ENCODE measurements at regions not wholly inside any gene's neighbourhood (a gene's known extent, or its start where the extent isn't known, plus 50 kb on each side); places are given as distances from the start of the nearest gene placed in this dataset.

DNA sequence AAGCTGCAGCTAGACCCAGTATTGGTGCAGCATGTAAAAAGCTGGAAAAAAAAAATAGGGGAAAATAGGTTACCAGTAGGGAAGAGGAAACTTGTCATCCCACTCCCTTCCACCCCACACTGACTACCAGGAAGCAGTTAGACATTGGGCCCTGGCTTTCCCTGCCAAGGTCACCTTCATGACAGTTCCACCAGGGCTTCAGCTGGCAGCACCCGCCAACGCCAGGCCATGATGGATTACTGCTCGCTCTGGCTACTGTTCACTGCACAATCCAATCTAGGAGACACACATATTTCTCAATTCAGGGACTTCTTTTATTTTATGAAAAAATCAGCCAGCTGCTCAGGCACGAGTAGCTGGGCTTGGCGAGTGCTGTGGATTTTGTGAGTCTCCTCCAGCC is 127.7 kb downstream of the DMRTA2 start:
- DNase-seq (ENCODE audit: low spot score) = no peak

DNA sequence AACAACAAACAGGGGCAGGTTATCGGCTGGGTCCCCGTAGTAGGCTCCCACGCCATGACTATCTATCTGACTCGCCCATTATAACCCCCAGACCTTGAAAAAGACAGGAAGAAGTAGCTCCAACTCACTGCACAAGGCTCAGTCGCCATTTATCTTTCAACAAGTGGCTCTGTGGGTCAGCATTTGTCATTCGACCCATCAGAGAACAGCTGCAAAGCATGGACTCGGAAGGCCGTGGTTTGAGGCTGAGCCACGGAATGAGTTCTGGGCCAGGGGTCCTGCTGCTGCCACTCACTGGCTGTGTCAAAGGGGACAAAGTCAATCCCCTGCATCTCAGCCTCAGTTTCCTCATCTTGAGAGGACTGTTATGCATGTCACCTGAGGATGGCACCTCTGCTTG is 131.0 kb downstream of the DMRTA2 start:
- DNase-seq (ENCODE audit: low spot score) = no peak

DNA sequence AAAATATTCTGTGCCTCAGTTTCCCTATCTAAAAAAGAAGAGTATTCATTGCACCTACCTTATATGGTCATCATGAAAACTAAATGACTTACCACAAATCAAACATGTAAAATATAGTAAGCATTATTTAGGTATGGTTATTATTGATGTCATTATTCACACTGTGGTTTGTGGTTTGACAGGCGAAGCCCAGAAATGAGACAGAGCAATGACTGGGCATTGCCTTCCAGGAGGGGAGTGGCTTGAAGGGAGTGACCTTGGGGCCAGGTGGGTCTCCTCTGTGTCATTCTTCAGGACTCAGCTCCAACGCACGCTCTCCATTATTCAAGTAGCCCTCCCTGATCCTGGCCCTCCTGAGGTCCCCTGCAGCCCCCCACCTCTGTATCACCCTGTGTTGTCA is 133.7 kb downstream of the DMRTA2 start:
- no peak for DNase-seq (ENCODE audit: low spot score)

DNA sequence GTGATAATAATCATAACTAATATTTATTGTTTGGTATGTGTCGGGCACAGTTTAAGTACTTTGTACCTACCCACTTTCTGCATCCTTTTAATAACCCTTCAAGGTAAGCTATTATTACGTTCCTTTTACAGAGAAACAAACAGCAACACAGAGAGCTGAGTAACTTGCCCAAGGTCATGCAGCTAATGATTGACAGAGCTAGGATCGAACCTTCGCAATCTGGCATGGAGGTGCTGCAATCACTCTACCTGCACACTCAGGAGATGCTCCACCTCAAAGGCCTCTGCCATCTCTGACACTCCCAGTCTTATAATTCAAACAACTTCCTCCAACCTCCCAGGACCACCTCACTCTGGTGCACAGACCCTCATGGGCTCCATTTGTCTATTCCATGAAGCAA is 137.2 kb downstream of the DMRTA2 start:
- DNase-seq (ENCODE audit: low spot score) = no peak

DNA sequence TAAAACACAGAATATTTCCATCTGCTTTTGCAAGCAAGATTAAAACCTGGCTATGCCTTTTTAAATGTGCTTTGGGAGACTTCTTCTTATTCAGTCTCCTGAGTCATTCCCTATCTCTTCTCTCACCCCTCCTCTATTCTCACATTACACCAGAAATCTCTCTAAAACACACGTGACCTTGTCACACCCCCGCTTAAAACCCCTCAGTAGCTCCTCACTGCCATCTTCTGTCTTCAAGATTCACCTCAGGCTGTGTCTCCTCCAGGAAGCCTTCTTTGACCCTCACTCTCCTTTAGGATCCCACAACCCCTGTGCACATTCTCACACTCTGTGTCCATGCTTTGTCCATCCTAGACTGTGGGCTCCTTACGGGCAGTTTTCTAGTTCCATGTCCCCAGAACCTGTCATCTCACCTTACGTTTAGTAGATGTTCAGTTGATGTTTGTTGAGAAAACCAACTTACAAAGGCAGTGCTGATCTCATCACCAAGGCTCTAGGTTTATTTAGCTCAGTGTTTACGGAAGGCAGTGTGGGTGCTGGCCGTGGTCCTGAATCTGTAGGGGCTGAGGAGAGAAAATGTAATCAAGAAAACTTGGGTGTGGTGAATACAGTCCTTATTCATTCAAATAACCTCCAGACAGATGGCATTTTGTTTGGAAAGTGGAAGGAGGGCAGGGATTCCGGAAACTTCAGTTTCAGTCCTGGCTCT is 143.5 kb downstream of the DMRTA2 start:
- no peak for DNase-seq (ENCODE audit: low spot score)

DNA sequence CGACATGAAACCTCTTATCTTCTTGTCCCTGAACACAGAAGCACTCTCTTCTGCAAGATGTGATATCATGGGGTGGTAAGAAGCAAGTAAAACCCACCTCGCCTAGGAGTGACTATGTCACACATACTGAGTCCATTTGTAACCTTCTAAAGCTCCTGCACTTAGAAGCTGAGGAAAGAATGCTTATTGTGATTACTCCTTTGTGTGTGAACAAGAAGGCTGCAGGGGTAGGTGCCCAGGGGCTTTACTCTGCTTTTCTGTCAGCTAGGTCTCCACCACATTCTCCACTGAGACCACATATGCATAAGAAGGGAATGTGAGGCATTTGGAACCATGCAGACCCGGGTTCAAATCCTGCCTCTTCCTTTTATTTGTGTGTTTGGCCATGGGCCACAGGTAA is 144.3 kb downstream of the DMRTA2 start:
- no peak for DNase-seq (ENCODE audit: low spot score)

DNA sequence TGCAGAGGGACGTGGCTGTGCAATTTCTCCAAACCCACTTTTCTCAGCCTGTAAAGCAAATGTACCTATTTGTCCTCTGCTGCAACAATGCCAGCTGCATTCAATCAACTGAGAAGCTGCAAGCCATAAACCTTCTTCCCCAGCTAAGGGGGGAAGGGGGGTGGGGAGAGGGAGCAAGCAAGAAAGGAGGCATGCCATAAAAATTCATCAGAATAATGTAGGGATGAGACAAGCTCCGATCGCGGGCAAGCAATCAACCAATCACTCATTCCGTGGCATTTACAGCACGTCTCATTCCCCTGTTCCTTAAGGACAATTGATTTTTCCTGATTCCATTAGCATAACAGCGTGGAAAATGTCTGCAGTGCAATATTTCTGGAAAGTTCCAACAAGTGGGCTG is 144.8 kb downstream of the DMRTA2 start:
- DNase-seq (ENCODE audit: low spot score) = no peak

DNA sequence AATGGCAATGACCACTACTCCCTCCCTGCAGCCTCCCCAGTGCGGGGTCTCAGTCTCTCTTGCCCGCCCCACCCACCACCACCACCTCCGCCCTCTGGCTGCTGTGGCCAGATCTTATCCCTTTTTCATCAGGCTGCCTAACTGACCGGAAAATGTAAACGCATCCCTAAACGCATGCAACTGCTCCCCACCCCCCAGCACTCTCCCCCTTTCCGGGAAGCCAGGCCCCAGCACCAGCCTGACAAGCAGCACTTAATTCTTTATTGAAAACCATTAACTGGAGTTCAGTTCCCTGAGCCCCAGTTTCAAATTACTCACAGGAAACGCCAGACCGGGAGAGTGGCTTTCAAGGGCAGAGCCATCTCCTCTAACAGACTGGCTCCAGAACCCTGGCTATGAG is 147.7 kb downstream of the DMRTA2 start:
- DNase-seq (ENCODE audit: low spot score) = no peak

DNA sequence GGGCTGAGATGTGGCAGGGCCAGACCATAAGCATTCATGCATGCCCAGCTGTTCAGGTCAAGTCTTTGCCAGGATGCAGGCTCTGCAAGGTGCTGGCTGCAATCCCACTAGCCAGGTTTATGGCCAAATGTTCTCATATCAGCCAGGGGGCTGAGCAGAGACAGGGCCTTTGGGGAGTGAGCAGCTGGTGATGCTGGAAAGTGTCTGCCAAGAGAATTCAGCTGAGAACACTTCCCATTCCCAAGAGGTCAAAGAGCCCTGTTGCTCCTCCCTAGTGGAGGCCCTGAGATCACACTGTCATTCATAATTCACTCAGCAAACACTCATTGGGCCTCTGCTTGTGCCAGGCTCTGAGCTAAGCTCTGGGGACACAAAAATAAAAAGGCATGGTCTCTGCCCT is 150.3 kb downstream of the DMRTA2 start:
- DNase-seq (ENCODE audit: low spot score) = no peak

DNA sequence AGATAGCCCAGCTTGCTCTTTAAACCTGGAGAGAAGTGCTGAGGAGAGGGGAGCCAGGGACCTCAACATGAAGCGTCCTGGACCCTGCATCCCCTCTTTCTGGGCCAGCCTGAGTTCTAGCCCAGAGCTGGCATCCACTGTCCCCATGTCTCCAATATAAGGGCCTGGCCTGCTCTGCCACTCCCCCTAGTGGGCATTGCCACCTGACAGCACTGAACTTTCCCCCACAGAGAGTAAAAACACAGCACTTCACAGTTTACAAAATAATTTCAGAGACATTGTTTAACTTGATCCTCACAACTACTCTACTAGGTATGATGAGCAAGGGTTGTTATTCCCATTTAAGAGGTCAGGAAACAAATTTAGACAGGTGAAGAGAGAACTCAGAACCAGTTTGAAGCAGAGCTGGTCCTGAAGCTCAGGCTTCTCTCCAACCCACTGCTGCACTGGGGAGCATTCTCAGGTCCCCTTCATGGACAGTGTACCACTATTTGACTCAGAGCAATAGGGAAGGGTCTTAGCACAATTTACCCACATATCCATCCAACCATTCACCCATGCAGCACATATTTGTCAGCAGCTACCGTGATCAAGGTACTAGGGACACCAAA is 151.2 kb downstream of the DMRTA2 start:
- DNase-seq (ENCODE audit: low spot score) = no peak

DNA sequence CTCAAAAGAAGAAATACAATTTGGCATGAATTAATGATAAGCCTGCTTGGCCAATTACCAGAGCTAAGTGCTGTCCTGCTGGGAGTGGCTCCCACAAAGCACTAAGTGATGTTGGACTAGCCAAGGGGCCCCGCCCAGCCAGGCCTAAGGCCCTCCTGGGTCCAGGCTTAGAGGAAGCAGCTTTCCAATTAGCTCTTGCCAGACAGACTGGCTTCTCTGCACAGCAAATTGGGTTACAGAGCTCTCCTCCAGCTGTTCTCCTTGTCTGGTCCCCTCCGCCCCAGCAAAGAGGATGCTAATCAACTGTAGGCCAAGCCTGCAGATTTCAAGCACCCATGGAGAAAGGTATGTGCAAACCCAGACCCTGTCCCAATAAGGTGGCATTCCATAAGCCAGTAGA is 151.9 kb downstream of the DMRTA2 start:
- no peak for DNase-seq (ENCODE audit: low spot score)

DNA sequence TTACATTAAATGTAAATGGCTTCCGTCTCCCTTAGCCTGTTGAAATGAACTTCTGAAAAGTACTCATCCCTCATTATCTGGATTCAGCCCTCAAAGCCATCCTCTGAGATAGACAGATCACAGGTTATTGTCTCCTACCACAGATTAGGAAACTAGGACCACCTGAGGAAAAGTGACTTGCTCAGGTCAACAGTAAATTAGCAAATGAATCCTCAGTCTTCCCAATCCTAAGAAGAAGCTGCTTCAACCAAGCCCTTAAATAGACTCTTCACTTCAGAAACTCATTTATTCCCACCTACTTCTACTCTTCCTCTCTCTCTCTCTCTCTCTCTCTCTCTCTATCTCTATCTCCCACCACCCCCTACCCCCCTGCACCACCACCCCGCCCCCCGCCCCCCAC is 152.3 kb downstream of the DMRTA2 start:
- DNase-seq (ENCODE audit: low spot score) = no peak

DNA sequence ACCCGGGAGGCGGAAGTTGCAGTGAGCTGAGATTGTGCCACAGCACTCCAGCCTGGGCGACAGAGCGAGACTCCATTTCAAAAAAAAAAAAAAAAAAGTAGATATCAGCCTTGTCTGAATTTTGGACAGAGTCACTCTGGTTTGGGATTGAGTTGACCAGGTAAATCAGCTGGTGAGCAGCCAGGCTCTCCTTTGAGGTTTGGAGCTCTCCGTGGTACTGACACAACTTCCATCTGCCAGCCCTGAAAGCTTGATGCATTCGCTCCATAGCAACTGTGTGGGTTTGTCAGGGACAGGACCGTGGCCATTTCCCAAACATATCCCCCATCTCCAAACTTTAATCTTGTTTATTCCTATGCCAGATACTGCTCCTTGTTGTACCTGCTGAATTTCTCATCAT is 155.2 kb downstream of the DMRTA2 start:
- DNase-seq (ENCODE audit: low spot score) = no peak

DNA sequence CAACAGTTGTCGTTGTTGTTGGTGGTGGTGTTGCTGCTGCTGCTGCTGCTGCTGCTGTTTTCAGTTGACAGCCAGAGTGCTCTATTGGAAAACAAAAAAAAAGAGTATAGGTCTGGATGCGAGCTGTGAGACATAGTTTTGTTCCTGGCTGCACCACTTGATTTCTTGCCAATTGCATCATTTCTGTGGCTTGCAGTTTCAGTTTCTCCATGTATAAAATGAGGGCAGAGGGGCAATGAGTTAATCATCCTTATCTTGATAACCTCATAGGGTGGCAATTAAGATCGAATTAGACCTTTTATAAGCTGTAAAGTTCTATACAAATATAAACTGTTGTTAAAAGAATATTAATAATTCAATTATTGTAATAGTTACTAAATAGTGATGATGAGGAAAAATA is 156.7 kb downstream of the DMRTA2 start:
- no peak for DNase-seq (ENCODE audit: low spot score)

DNA sequence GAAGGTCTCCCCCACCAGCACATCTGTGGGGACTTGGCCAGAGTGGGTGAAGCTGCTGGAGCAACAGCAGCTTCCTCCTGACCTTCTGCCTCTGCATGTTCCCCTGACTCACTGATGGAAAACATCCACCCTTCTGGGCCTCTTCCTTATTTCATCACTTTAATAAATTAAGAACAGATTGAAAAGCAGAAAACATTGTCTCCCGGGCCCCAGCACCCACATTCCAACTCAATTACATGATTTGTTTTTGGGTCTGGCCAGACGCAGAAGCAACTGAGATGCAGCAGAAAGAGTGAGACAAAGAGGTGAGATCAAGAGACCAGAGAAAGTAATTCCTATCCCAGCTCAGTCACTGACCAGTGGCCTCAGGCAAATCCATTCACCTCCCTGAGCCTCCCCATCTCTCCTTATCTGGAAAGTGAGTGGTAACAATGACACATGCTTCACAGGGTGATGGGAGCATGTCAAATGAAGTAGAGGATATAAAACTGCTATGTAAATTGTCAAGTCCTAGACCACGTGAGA is 157.1 kb downstream of the ELAVL4 start:
- no peak for DNase-seq (ENCODE audit: low spot score)

DNA sequence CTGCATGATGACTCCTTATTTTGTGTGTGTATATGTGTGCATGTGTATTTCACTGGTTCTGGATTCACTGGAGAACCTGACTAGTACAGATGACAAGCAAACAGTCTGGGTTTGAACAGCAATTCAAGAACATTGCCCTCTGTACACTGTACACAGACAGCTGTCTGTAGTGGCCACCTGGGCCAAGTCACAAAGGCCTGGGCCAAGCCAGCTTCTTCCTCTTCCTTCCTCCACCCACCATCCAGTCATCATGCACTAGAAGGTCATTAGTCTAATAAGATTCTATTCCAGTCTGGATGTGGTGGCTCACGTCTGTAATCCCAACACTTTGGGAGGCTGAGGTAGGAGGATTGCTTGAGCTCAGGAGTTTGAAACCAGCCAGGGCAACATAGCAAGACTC is 155.9 kb downstream of the ELAVL4 start:
- no peak for DNase-seq (ENCODE audit: low spot score)

DNA sequence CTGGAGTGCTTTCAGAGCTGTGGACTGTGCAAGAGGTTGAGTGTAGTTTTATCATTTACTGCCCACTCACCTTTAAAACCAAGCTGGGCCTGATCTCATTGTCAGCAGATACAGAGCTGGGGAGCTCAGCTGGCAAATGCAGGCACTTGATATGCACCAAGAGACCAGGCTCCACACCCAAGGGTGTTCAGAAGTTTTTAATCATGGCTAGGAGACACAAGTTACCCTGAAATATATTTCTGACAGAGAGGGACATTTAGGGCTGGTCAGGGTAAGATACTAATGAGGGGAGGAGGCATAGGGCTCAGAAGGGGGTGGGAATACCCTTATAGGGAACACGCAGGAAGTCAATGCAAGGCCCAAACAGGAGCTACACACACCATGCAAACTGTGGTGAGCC is 153.7 kb downstream of the ELAVL4 start:
- no peak for DNase-seq (ENCODE audit: low spot score)

DNA sequence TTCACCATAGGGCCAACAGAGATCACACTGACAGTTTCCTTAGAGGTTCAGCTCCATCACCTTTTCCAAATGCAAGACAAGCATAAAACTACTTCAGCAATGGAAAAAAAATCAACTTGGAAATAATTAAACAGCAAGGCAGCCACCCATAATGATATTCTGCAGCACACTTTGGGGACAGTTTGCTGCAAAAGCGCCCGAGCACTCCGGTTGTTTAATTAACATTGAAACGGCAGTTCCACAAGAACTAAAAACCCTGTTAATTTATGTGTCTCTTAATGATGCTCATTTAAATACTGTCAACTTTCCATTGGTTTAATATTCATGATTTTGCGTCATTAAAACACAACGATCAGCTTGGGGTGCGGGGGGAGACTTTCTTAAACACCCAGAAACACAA is 153.2 kb downstream of the ELAVL4 start:
- DNase-seq (ENCODE audit: low spot score) = no peak

DNA sequence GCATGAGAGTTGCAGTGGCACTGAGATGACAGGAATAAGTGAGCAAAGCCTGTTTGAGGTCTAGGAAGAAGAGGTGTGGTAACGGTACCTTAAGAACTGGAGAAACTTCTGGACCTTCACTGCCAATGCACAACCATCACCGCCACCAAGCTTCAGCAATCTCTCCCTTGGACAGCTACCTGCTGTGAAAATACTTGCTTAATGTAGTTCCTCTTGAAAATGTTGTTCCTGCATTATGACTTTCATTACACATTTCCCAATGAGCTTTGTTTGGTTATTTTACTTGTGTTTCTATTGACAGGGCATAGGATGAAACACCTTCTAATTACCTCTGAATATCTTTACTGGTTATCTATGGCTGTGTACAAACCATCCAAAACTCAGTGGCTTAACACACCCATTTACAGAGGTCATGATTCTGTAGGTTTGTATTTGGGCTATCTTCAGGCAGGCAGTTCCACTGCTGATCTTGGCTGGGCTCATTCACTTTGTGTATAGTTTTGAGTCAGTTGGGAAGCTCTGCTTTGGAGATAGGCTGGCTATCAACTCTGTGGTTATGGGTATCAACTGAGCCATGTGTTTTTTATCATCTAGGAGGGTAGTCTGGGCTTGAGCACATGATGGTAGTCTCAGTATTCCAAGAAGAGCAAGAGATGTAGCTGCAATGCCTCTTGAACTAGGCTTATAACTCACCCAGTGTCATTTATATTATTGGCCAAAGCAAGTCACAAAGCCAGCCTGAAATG is 149.4 kb downstream of the ELAVL4 start:
- DNase-seq (ENCODE audit: low spot score) = no peak

DNA sequence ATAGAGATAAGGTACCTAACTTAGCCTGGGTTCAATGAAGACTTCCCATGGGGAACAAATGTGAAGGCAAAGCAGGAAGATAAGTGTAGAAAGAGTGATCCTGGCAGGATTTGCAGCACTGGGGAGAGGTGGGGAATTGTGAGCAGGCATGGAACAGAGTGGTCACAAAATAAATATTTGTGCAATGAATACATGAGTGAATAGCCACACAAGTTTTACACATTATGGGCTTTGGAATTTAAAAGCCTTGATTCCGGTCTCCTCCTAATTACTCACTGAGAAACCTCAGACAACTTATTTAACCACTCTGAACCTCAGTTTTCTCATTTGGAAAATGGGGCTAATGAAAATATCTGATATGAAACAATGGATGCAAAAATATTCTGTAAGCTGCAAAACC is 148.3 kb downstream of the ELAVL4 start:
- no peak for DNase-seq (ENCODE audit: low spot score)
